GM12874 (cell line): ENCODE measurements at regions not wholly inside any gene's neighbourhood (a gene's known extent, or its start where the extent isn't known, plus 50 kb on each side); places are given as distances from the start of the nearest gene placed in this dataset.

Experiments used
- TF ChIP-seq, protein P1 (sequence below): IDR thresholded peaks from 2 replicates; pipeline ENCODE4 v1.5.1; 2011; ENCODE audit warnings: low read depth, mild to moderate bottlenecking, control low read depth, low read length, moderate library complexity; ENCODE audit not compliant: insufficient read depth

DNA sequence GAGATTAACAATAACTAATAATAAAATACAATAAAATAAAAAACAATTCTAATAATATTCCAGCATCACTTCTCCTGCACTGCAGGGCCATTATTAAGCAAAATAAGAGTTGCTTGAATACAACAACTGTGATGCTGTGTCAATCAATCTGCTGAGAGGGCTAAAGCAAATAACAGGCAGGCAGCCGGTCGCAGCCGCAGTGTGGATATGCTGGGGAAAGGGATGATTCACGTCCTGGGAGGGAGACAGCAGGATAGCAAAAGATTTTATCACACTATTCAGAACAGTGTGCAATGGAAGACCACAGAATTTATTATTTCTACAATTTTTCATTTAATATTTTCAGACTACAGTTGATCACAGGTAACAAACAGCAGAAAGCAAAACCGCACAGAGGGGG is 76.5 kb upstream of the SMARCAD1 start:
- TF ChIP-seq, protein P1, sequence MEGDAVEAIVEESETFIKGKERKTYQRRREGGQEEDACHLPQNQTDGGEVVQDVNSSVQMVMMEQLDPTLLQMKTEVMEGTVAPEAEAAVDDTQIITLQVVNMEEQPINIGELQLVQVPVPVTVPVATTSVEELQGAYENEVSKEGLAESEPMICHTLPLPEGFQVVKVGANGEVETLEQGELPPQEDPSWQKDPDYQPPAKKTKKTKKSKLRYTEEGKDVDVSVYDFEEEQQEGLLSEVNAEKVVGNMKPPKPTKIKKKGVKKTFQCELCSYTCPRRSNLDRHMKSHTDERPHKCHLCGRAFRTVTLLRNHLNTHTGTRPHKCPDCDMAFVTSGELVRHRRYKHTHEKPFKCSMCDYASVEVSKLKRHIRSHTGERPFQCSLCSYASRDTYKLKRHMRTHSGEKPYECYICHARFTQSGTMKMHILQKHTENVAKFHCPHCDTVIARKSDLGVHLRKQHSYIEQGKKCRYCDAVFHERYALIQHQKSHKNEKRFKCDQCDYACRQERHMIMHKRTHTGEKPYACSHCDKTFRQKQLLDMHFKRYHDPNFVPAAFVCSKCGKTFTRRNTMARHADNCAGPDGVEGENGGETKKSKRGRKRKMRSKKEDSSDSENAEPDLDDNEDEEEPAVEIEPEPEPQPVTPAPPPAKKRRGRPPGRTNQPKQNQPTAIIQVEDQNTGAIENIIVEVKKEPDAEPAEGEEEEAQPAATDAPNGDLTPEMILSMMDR = no peak

DNA sequence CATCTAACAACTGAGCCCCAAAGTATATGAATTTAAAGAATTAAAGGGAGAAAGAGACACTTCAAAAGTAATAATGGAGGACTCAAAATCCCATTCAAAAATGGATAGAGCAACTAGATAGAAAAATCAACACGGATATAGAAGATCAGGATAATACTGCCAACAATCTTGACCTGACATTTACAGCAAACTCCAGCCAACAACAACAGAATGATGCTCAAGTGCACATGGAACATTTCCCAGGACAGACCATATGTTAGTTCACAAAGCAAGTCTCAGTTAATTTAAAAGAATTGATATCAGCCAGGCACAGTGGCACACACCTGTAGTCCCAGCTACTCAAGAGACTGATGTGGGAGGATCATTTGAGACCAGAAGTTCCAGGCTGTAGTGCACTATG is 72.0 kb upstream of the SMARCAD1 start:
- TF ChIP-seq, protein P1 = no peak

DNA sequence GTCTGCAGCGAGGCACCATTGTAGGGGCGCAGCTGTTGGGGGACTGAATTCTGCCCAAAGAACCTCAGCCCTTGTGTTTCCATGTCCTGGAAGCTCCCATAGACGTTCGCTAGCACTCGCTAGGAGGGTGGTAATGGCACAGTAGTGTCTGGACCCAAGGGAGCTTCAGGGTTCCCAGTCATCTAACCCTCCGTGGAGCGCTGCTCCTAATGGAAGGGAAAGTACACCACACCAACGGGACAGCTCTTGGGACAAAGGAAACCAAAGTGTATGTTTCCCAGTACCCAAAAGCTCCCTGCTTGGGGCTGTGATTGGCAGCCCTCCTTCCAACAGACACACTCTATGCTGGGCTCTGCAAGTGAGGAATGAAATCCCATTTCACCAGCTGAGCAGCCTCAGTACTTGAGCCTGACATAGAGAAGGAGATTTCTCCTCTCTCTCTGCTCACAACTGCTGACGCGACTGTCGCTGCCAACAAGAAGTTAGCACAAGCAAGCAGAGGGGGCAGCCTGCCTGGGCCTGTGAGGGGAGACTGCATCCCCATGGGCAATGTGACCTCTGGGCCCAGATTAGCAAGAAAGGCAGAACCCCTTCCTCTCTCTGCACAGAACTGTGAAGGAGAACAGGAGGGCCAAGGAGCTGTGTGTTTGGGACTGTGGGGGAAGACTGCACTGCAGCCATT is 67.6 kb upstream of the SMARCAD1 start:
- TF ChIP-seq, protein P1 = no peak

DNA sequence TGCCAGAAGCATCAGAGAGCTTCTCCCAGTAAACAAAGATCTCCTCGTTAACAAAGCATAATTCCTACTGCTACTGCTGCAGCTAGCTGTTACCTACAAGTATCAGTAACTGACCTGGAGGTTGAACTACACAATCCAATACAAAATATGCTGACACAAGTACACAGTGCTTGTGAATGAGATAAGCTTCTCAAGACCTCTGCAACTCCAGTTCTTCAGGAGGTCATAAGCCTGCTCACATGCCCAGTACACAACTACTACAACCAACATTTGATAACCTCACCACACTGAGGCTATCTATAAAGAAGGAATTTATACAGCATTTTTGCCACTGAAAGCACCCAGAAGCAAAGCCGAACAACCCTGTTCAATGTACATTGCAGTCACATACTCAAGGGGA is 66.7 kb upstream of the SMARCAD1 start:
- TF ChIP-seq, protein P1 = no peak

DNA sequence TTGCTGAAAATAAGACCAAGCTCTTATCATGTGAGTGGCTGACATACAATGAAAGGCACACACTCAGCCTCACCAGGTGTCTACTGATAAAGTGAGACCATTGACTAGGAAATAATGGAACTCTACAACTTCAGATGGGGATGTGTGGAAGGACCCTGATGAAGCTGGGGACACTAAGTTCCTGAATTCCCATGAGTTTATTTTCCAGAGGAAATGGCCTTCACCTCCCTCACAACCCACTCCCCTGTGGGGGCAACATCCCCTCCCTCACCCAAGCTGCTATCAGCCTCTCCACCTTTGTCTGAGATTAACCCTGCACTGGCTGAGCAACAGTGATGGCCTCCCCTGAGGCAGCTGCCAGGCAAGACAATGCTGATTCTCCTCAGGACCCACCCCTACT is 55.2 kb upstream of the SMARCAD1 start:
- TF ChIP-seq, protein P1 = no peak

DNA sequence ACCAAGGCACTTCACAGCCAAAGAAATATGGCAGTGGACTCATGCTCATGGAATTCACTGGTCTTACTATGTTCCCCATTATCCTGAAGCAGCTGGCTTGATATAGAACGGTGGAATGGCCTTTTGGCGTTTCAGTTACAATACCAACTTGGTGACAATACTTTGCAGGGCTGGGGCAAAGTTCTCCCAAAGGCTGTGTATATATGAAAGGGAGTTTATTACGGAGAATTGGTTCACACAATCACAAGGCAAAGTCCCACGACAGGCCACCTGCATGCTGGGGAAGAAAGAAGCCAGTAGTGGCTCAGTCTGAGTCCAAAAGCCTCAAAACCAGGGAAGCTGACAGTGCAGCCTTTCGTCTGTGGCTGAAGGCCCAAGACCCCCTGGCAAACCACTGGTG is 50.8 kb upstream of the SMARCAD1 start:
- TF ChIP-seq, protein P1 = no peak
